ENCODE measurements at regions not wholly inside any gene's neighbourhood (a gene's known extent, or its start where the extent isn't known, plus 50 kb on each side); places are given as distances from the start of the nearest gene placed in this dataset.

GRCh38 chr1:104801344-104801743, 1051.6 kb downstream of the AMY1C start:
- no peak for ATAC-seq (replicated peaks)
- DNase-seq, result no peak
- no peak overlapping the region for H3K4me3 Mint-ChIP-seq
- no peaks in the 10 kb centered on the region for H3K9me3 Mint-ChIP-seq
- no peaks in the 10 kb centered on the region for H3K4me1 Mint-ChIP-seq
- no peak overlapping the region for H3K27ac Mint-ChIP-seq
- no peaks in the 10 kb centered on the region for H3K36me3 Mint-ChIP-seq
- H3K27me3 Mint-ChIP-seq, result no peaks in the 10 kb centered on the region

- DNase-seq, result no peak
Measured at GRCh38 chr1:104804147-104804546, 1054.4 kb downstream of the AMY1C start.

GRCh38 chr1:104807590-104807989, 1057.9 kb downstream of the AMY1C start:
- H3K4me1 Mint-ChIP-seq, result no peaks in the 10 kb centered on the region
- no peaks in the 10 kb centered on the region for H3K27me3 Mint-ChIP-seq
- no peak for DNase-seq
- H3K27ac Mint-ChIP-seq, result no peak overlapping the region
- no peaks in the 10 kb centered on the region for H3K36me3 Mint-ChIP-seq
- H3K4me3 Mint-ChIP-seq, result no peak overlapping the region
- ATAC-seq (replicated peaks), result no peak
- no peaks in the 10 kb centered on the region for H3K9me3 Mint-ChIP-seq

More at GRCh38 chr1:104804147-104804546, 1054.4 kb downstream of the AMY1C start:
- ATAC-seq (replicated peaks), result no peak
- Mint-ChIP-seq H3K36me3 (no peaks in the 10 kb centered on the region), H3K27me3 (no peaks in the 10 kb centered on the region), H3K4me1 (no peaks in the 10 kb centered on the region), H3K27ac (no peak overlapping the region), H3K4me3 (no peak overlapping the region), H3K9me3 (no peaks in the 10 kb centered on the region)

- ATAC-seq (replicated peaks) (no peak), DNase-seq (no peak)
- no peak overlapping the region for H3K4me3 Mint-ChIP-seq
- H3K4me1 Mint-ChIP-seq, result no peaks in the 10 kb centered on the region
- H3K9me3 Mint-ChIP-seq, result peaks cover 0 to under 1% of the 10 kb centered on the region in 2 donors
- H3K27me3 Mint-ChIP-seq, result no peaks in the 10 kb centered on the region
- no peak overlapping the region for H3K27ac Mint-ChIP-seq
- no peaks in the 10 kb centered on the region for H3K36me3 Mint-ChIP-seq
Measured at GRCh38 chr1:104825401-104825800, 1075.7 kb downstream of the AMY1C start.

- peaks cover 1 to 6% of the 10 kb centered on the region in 2 donors for H3K9me3 Mint-ChIP-seq
- H3K4me3 Mint-ChIP-seq, result no peak overlapping the region
- H3K27ac Mint-ChIP-seq, result no peak overlapping the region
- H3K4me1 Mint-ChIP-seq, result no peaks in the 10 kb centered on the region
- DNase-seq, result no peak
- no peaks in the 10 kb centered on the region for H3K27me3 Mint-ChIP-seq
- ATAC-seq (replicated peaks), result no peak
- H3K36me3 Mint-ChIP-seq, result no peaks in the 10 kb centered on the region
Measured at GRCh38 chr1:104830534-104830933, 1080.8 kb downstream of the AMY1C start.

GRCh38 chr1:104852151-104852550, 1102.5 kb downstream of the AMY1C start:
- ATAC-seq (replicated peaks), result no peak
- Mint-ChIP-seq H3K27ac (no peak overlapping the region), H3K4me1 (no peaks in the 10 kb centered on the region), H3K4me3 (no peak overlapping the region), H3K9me3 (no peaks in the 10 kb centered on the region), H3K36me3 (no peaks in the 10 kb centered on the region), H3K27me3 (no peaks in the 10 kb centered on the region)
- DNase-seq, result no peak

GRCh38 chr1:104853276-104853675, 1103.6 kb downstream of the AMY1C start:
- ATAC-seq (replicated peaks) (no peak), DNase-seq (no peak)
- H3K27me3 Mint-ChIP-seq, result no peaks in the 10 kb centered on the region
- peaks cover 0 to 2% of the 10 kb centered on the region in 2 donors for H3K9me3 Mint-ChIP-seq
- no peaks in the 10 kb centered on the region for H3K36me3 Mint-ChIP-seq
- H3K4me1 Mint-ChIP-seq, result no peaks in the 10 kb centered on the region
- H3K27ac Mint-ChIP-seq, result no peak overlapping the region
- H3K4me3 Mint-ChIP-seq, result no peak overlapping the region

- Mint-ChIP-seq H3K4me3 (no peak overlapping the region), H3K27ac (no peak overlapping the region), H3K36me3 (no peaks in the 10 kb centered on the region), H3K9me3 (peaks cover 0 to 2% of the 10 kb centered on the region in 2 donors), H3K27me3 (no peaks in the 10 kb centered on the region), H3K4me1 (no peaks in the 10 kb centered on the region)
- DNase-seq (no peak), ATAC-seq (replicated peaks) (no peak)
Measured at GRCh38 chr1:104854529-104854928, 1104.8 kb downstream of the AMY1C start.

- H3K4me1 Mint-ChIP-seq, result no peaks in the 10 kb centered on the region
- no peaks in the 10 kb centered on the region for H3K36me3 Mint-ChIP-seq
- H3K27ac Mint-ChIP-seq, result no peak overlapping the region
- no peaks in the 10 kb centered on the region for H3K27me3 Mint-ChIP-seq
- no peak overlapping the region for H3K4me3 Mint-ChIP-seq
- H3K9me3 Mint-ChIP-seq, result peaks cover 0 to 2% of the 10 kb centered on the region in 2 donors
- no peak for DNase-seq
- ATAC-seq (replicated peaks), result no peak
Measured at GRCh38 chr1:104855550-104855949, 1105.9 kb downstream of the AMY1C start.

GRCh38 chr1:104856091-104856490, 1106.4 kb downstream of the AMY1C start:
- Mint-ChIP-seq H3K27ac (no peak overlapping the region), H3K4me3 (no peak overlapping the region), H3K4me1 (no peaks in the 10 kb centered on the region), H3K9me3 (peaks cover 0 to 2% of the 10 kb centered on the region in 2 donors), H3K36me3 (no peaks in the 10 kb centered on the region), H3K27me3 (no peaks in the 10 kb centered on the region)
- no peak for DNase-seq
- ATAC-seq (replicated peaks), result no peak

GRCh38 chr1:104856518-104856917, 1106.8 kb downstream of the AMY1C start:
- ATAC-seq (replicated peaks) (no peak), DNase-seq (no peak)
- Mint-ChIP-seq H3K4me1 (no peaks in the 10 kb centered on the region), H3K4me3 (no peak overlapping the region), H3K27ac (no peak overlapping the region), H3K27me3 (no peaks in the 10 kb centered on the region), H3K36me3 (no peaks in the 10 kb centered on the region), H3K9me3 (peaks cover 0 to 2% of the 10 kb centered on the region in 2 donors)

GRCh38 chr1:104868794-104869193, 1119.1 kb downstream of the AMY1C start:
- H3K4me1 Mint-ChIP-seq, result no peaks in the 10 kb centered on the region
- DNase-seq (no peak), ATAC-seq (replicated peaks) (peak in 1 of 2 donors; percentile 33)
- H3K27me3 Mint-ChIP-seq, result no peaks in the 10 kb centered on the region
- no peak overlapping the region for H3K4me3 Mint-ChIP-seq
- no peaks in the 10 kb centered on the region for H3K9me3 Mint-ChIP-seq
- no peaks in the 10 kb centered on the region for H3K36me3 Mint-ChIP-seq
- H3K27ac Mint-ChIP-seq, result no peak overlapping the region

GRCh38 chr1:104874044-104874443, 1124.3 kb downstream of the AMY1C start:
- DNase-seq (no peak), ATAC-seq (replicated peaks) (peak in 1 of 2 donors; percentile 97)
- H3K4me1 Mint-ChIP-seq, result no peaks in the 10 kb centered on the region
- no peaks in the 10 kb centered on the region for H3K27me3 Mint-ChIP-seq
- H3K27ac Mint-ChIP-seq, result no peak overlapping the region
- H3K9me3 Mint-ChIP-seq, result no peaks in the 10 kb centered on the region
- H3K36me3 Mint-ChIP-seq, result no peaks in the 10 kb centered on the region
- no peak overlapping the region for H3K4me3 Mint-ChIP-seq

- no peaks in the 10 kb centered on the region for H3K27me3 Mint-ChIP-seq
- DNase-seq, result no peak
- ATAC-seq (replicated peaks), result no peak
- no peak overlapping the region for H3K4me3 Mint-ChIP-seq
- H3K9me3 Mint-ChIP-seq, result no peaks in the 10 kb centered on the region
- H3K4me1 Mint-ChIP-seq, result no peaks in the 10 kb centered on the region
- H3K36me3 Mint-ChIP-seq, result no peaks in the 10 kb centered on the region
- H3K27ac Mint-ChIP-seq, result no peak overlapping the region
Measured at GRCh38 chr1:104878203-104878909, 1128.7 kb downstream of the AMY1C start.

GRCh38 chr1:104884939-104885338, 1135.2 kb downstream of the AMY1C start:
- DNase-seq (no peak), ATAC-seq (replicated peaks) (no peak)
- no peaks in the 10 kb centered on the region for H3K27me3 Mint-ChIP-seq

More at GRCh38 chr1:104884939-104885338, 1135.2 kb downstream of the AMY1C start:
- Mint-ChIP-seq H3K4me3 (no peak overlapping the region), H3K4me1 (no peaks in the 10 kb centered on the region), H3K36me3 (no peaks in the 10 kb centered on the region), H3K27ac (no peak overlapping the region), H3K9me3 (peaks cover 0 to 2% of the 10 kb centered on the region in 2 donors)

Measured in stimulated activated naive B cell treated with anti-CD40 and anti-IgM and Interleukin-4, amounts not matched to agents 10 μg/mL and 1 μg/mL and 100 μg/mL, for 72 hours (primary cell).